ENCODE measurements at regions not wholly inside any gene's neighbourhood (a gene's known extent, or its start where the extent isn't known, plus 50 kb on each side); places are given as distances from the start of the nearest gene placed in this dataset.

DNA sequence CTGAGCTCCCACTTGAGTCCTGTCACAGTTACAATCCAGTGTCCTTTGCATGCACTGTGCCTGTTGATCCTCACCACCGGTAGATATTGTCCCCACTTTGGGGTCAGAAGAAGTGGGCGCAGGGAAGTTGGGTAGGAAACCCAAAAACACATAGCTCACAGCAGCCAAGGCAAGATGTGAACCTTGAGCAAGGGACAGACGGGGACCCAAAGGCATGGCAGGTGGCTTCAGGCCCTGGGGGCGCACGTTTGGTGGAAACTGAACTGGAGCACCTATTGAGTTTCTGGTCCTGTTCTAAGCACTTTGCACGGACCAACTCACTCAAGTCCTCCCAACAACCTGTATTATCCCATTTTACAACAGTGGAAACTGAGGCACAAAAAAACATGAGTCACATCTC, 82.8 kb upstream of the ZNF716 start:
- TF ChIP-seq, protein P1, sequence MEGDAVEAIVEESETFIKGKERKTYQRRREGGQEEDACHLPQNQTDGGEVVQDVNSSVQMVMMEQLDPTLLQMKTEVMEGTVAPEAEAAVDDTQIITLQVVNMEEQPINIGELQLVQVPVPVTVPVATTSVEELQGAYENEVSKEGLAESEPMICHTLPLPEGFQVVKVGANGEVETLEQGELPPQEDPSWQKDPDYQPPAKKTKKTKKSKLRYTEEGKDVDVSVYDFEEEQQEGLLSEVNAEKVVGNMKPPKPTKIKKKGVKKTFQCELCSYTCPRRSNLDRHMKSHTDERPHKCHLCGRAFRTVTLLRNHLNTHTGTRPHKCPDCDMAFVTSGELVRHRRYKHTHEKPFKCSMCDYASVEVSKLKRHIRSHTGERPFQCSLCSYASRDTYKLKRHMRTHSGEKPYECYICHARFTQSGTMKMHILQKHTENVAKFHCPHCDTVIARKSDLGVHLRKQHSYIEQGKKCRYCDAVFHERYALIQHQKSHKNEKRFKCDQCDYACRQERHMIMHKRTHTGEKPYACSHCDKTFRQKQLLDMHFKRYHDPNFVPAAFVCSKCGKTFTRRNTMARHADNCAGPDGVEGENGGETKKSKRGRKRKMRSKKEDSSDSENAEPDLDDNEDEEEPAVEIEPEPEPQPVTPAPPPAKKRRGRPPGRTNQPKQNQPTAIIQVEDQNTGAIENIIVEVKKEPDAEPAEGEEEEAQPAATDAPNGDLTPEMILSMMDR (IDR thresholded peaks at IDR 0.05; ENCODE audit: low read depth, low read length), result no peak
- no peak for TF ChIP-seq EZH2phosphoT487 (IDR thresholded peaks at IDR 0.05; ENCODE audit: low read depth)

Data from OCI-LY3 (cell line).